SK-N-SH (cell line): ENCODE measurements at regions not wholly inside any gene's neighbourhood (a gene's known extent, or its start where the extent isn't known, plus 50 kb on each side); places are given as distances from the start of the nearest gene placed in this dataset.

Source experiments
- CTCF ChIA-PET: fragments of 300-600, 350-600 bp; formaldehyde crosslinking; extraction: SDS; loops from one replicate; lab custom pipeline; 2021; lab: Yijun Ruan, JAX
- POLR2A ChIA-PET: fragments of 350-600 bp; sonication (Branson Sonifier 250); formaldehyde crosslinking; extraction: SDS; loops from one replicate; lab custom pipeline; 2020; ENCODE audit warnings: antibody characterized with exemption, inconsistent platforms; lab: Yijun Ruan, JAX
- DNase-seq: peaks from one replicate; pipeline ENCODE4 v3.0.0; 2012
- H2AFZ ChIP-seq: fragments of 200-600 bp; sonication (generic); 2 replicates; pipeline ENCODE4 v1.8.1; 2016; ENCODE audit warnings: antibody characterized with exemption, mild to moderate bottlenecking, low read depth
- H3F3A ChIP-seq: fragments of 200-600 bp; sonication (generic); replicated peaks from 2 replicates; pipeline ENCODE3; 2016; ENCODE audit warnings: antibody characterized with exemption, mild to moderate bottlenecking; ENCODE audit not compliant: insufficient read depth
- H3K27ac ChIP-seq, 2 experiments: fragments of 200-500 bp in 1 of 2; fragments of 200-600 bp in 1 of 2; sonication (Bioruptor generic) in 1 of 2; sonication (generic), shearing (Covaris generic) in 1 of 2; 2 replicates each; pipeline versions ENCODE4 v1.5.1 to v1.6.1; 2014 to 2016; ENCODE audit warnings: low read depth in 2 of 2, inconsistent platforms in 1 of 2, low read length in 1 of 2, mild to moderate bottlenecking in 1 of 2, mixed read lengths in 1 of 2
- H3K27me3 ChIP-seq: fragments of 200-600 bp; sonication (generic), shearing (Covaris generic); 2 replicates; pipeline ENCODE4 v1.6.1; 2016; ENCODE audit warnings: mixed run types; ENCODE audit not compliant: insufficient read depth
- H3K36me3 ChIP-seq, 2 experiments: fragments of 200-500 bp in 1 of 2; fragments of 200-600 bp in 1 of 2; sonication (Bioruptor generic) in 1 of 2; sonication (generic) in 1 of 2; replicated peaks in 1 of 2; 2 replicates each; pipeline versions ENCODE3 to v1.5.1; 2014 to 2016; ENCODE audit warnings: low read length in 1 of 2, mild to moderate bottlenecking in 1 of 2; ENCODE audit not compliant: insufficient read depth in 2 of 2, control insufficient read depth in 1 of 2
- H3K4me1 ChIP-seq, 2 experiments: fragments of 200-500 bp in 1 of 2; fragments of 200-600 bp in 1 of 2; sonication (Bioruptor generic) in 1 of 2; sonication (generic), shearing (Covaris generic) in 1 of 2; 2 replicates each; pipeline versions ENCODE4 v1.5.1 to v1.6.1; 2014 to 2016; ENCODE audit warnings: low read depth in 1 of 2, low read length in 1 of 2, mixed run types in 1 of 2; ENCODE audit not compliant: insufficient read depth in 2 of 2, control insufficient read depth in 1 of 2
- H3K4me2 ChIP-seq: fragments of 200-600 bp; sonication (generic), shearing (Covaris generic); 2 replicates; pipeline ENCODE4 v1.6.1; 2017; ENCODE audit warnings: mixed run types
- H3K4me3 ChIP-seq, 2 experiments: fragments of 200-500 bp in 1 of 2; fragments of 200-600 bp in 1 of 2; sonication (Bioruptor generic) in 1 of 2; sonication (generic), shearing (Covaris generic) in 1 of 2; 2 replicates each; pipeline versions ENCODE4 v1.5.1 to v1.8.1; 2014 to 2016; ENCODE audit warnings: low read depth in 2 of 2, inconsistent platforms in 1 of 2, low read length in 1 of 2, mild to moderate bottlenecking in 1 of 2, mixed read lengths in 1 of 2, moderate library complexity in 1 of 2
- H3K79me2 ChIP-seq: fragments of 200-600 bp; sonication (generic); 2 replicates; pipeline ENCODE4 v1.8.1; 2017; ENCODE audit warnings: mild to moderate bottlenecking; ENCODE audit not compliant: insufficient read depth
- H3K9ac ChIP-seq: fragments of 200-600 bp; sonication (generic); 2 replicates; pipeline ENCODE4 v1.6.1; 2017; ENCODE audit warnings: mixed run types
- H3K9me2 ChIP-seq: fragments of 200-600 bp; sonication (generic); 2 replicates; pipeline ENCODE4 v1.6.1; 2017; ENCODE audit warnings: mixed run types
- H3K9me3 ChIP-seq: fragments of 200-600 bp; sonication (generic); 2 replicates; pipeline ENCODE4 v1.6.1; 2017; ENCODE audit warnings: mixed run types, mild to moderate bottlenecking, moderate library complexity
- H4K20me1 ChIP-seq: fragments of 200-600 bp; sonication (generic); 2 replicates; pipeline ENCODE4 v1.6.1; 2017; ENCODE audit warnings: mild to moderate bottlenecking, mixed run types; ENCODE audit not compliant: insufficient read depth
- CHD2 ChIP-seq: fragments of 150-350 bp; IDR thresholded peaks from 2 replicates; pipeline ENCODE4 v1.6.1; 2018; ENCODE audit warnings: low read length; ENCODE audit not compliant: partially characterized antibody
- EP300 ChIP-seq, 2 experiments: IDR thresholded peaks; 2 replicates each; pipeline versions ENCODE4 v1.4.0 to v1.6.1; 2012; ENCODE audit warnings: borderline replicate concordance in 1 of 2, low read depth in 1 of 2, low read length in 1 of 2
- EZH2phosphoT487 ChIP-seq: fragments of 200-600 bp; sonication (generic); IDR thresholded peaks from 2 replicates; pipeline ENCODE4 v1.6.1; 2017; ENCODE audit warnings: low read depth, mixed run types, mild to moderate bottlenecking, antibody characterized with exemption, moderate library complexity, borderline replicate concordance
- FOXJ3 ChIP-seq: sonication (generic); formaldehyde crosslinking; IDR thresholded peaks from 2 replicates; pipeline ENCODE4 v1.5.1; 2020; ENCODE audit warnings: mild to moderate bottlenecking, missing genetic modification reagents
- FOXM1 ChIP-seq: IDR thresholded peaks from 2 replicates; pipeline ENCODE4 v1.4.0; 2012; ENCODE audit warnings: low read depth, mild to moderate bottlenecking
- GABPA ChIP-seq: IDR thresholded peaks from 2 replicates; pipeline ENCODE4 v1.4.0; 2012; ENCODE audit warnings: low read depth, mild to moderate bottlenecking
- GATA2 ChIP-seq: sonication (generic); formaldehyde crosslinking; IDR thresholded peaks from 2 replicates; pipeline ENCODE4 v1.5.0; 2020; ENCODE audit warnings: mild to moderate bottlenecking, missing genetic modification reagents
- POLR2AphosphoS5 ChIP-seq: IDR thresholded peaks from 2 replicates; pipeline ENCODE4 v1.6.1; 2012; ENCODE audit warnings: low read depth, low read length
- RCOR1 ChIP-seq: fragments of 150-350 bp; IDR thresholded peaks from 2 replicates; pipeline ENCODE4 v1.6.1; 2017; ENCODE audit warnings: antibody characterized with exemption, low read length
- RFX5 ChIP-seq: IDR thresholded peaks from 2 replicates; pipeline ENCODE4 v1.6.1; 2012; ENCODE audit warnings: mild to moderate bottlenecking, improper control_type of control experiment, low read length
- RXRA ChIP-seq: IDR thresholded peaks from 2 replicates; pipeline ENCODE4 v1.4.0; 2012; ENCODE audit warnings: low read depth, mild to moderate bottlenecking, borderline replicate concordance
- TAF1 ChIP-seq: IDR thresholded peaks from 2 replicates; pipeline ENCODE4 v1.6.1; 2012; ENCODE audit warnings: low read depth, mild to moderate bottlenecking, low read length, moderate library complexity, borderline replicate concordance
- TCF12 ChIP-seq: IDR thresholded peaks from 2 replicates; pipeline ENCODE4 v1.4.0; 2012
- WGBS: methylation state at CpG from one replicate; pipeline ENCODE4 v1.1.6; 2017; ENCODE audit warnings: low lambda C conversion rate; 5-methylcytosine and 5-hydroxymethylcytosine counted together
- TF ChIP-seq, protein P1 (sequence below): fragments of 200-600 bp; sonication (generic); IDR thresholded peaks from 2 replicates; pipeline ENCODE4 v1.6.1; 2017; ENCODE audit warnings: antibody characterized with exemption, mild to moderate bottlenecking, moderate library complexity
- TF ChIP-seq, protein P2 (sequence below): IDR thresholded peaks from 2 replicates; pipeline ENCODE4 v1.4.0; 2012; ENCODE audit warnings: low read depth

DNA sequence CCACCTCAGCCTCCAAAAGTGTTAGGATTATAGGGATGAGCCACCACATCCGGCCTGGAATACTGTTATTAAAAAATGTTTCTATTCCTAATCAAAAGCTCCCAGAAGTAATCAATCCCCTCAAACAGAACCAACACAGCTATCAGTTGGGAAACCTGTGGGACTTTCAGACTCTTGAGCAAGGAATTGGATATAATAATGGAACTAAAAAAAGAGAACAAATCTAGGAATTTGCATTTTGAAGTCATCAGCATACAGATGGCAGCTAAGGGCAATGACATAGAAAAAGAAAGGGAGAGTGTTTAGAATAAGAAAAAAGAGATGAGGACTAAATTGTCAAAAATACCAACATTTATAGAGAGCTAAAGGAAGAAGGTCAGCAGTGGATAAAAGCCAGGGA is 54.7 kb upstream of the AMN1 start:
- Histone ChIP-seq H3K4me2 (no peak overlapping the region), H3F3A (no peaks in the 10 kb centered on the region), H3K27ac (no peak overlapping the region), H3K79me2 (no peaks in the 10 kb centered on the region), H4K20me1 (no peaks in the 10 kb centered on the region), H3K9me3 (no peaks in the 10 kb centered on the region), H3K4me1 (no peaks in the 10 kb centered on the region), H3K4me3 (no peak overlapping the region), H3K9me2 (no peaks in the 10 kb centered on the region), H3K36me3 (no peaks in the 10 kb centered on the region), H3K27me3 (no peaks in the 10 kb centered on the region), H3K9ac (no peak overlapping the region), H2AFZ (no peak overlapping the region)
- 50% methylated on average over 1 of the region's 1 CpG for WGBS
- no peak for DNase-seq
- ChIA-PET CTCF (no interaction called here), POLR2A (no interaction called here)
- TF ChIP-seq, protein P1, sequence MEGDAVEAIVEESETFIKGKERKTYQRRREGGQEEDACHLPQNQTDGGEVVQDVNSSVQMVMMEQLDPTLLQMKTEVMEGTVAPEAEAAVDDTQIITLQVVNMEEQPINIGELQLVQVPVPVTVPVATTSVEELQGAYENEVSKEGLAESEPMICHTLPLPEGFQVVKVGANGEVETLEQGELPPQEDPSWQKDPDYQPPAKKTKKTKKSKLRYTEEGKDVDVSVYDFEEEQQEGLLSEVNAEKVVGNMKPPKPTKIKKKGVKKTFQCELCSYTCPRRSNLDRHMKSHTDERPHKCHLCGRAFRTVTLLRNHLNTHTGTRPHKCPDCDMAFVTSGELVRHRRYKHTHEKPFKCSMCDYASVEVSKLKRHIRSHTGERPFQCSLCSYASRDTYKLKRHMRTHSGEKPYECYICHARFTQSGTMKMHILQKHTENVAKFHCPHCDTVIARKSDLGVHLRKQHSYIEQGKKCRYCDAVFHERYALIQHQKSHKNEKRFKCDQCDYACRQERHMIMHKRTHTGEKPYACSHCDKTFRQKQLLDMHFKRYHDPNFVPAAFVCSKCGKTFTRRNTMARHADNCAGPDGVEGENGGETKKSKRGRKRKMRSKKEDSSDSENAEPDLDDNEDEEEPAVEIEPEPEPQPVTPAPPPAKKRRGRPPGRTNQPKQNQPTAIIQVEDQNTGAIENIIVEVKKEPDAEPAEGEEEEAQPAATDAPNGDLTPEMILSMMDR = no peak
- TF ChIP-seq GABPA = no peak

DNA sequence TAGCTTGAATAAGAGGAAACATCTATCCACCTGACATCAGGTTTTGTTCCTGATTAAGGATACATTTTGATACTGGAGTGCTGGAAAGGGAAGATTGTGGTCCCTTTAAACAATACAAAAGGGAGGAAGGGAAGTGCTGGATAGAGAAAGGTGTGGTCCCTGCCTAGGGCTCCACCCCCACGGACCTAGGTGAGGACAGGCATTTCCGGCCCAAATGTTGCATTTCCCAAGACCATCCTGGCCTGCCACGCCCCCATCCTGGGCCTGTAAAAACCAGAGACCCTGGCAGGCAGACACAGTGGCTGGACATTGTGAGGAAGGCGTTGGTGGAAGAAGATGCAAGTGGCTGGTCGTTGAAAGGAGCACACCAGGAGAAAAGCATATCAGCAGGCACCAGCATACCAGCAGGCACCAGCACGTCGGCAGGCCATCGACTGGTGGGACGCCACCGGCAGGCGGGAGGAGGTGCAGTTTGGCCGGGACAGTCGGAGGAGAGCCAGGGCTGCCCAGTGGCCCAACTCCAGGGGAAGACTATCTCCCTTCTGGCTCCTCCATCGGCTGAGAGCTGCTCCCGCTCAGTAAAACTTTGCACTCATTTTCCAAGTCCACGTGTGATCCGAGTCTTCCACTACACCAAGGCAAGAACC is 53.2 kb upstream of the AMN1 start:
- 68% methylated on average over 16 of the region's 17 CpGs for WGBS
- no peak overlapping the region for H2AFZ ChIP-seq
- H3K9ac ChIP-seq = no peak overlapping the region
- H3K9me2 ChIP-seq = no peaks in the 10 kb centered on the region
- no peak for DNase-seq
- H3K27me3 ChIP-seq = no peaks in the 10 kb centered on the region
- no peaks in the 10 kb centered on the region for H3F3A ChIP-seq
- no peaks in the 10 kb centered on the region for H3K4me1 ChIP-seq
- no peak overlapping the region for H3K4me3 ChIP-seq
- no peaks in the 10 kb centered on the region for H3K36me3 ChIP-seq
- H3K9me3 ChIP-seq = no peaks in the 10 kb centered on the region
- TF ChIP-seq EP300 (IDR thresholded peaks at IDR 0.05; ENCODE audit: borderline replicate concordance in 1 of 2, low read depth in 1 of 2, low read length in 1 of 2) = no peak
- TF ChIP-seq, protein P1 = no peak
- H3K79me2 ChIP-seq = no peaks in the 10 kb centered on the region
- POLR2A ChIA-PET = no interaction called here
- no peak overlapping the region for H3K4me2 ChIP-seq
- H3K27ac ChIP-seq = no peak overlapping the region
- no peaks in the 10 kb centered on the region for H4K20me1 ChIP-seq
- CTCF ChIA-PET = no interaction called here

DNA sequence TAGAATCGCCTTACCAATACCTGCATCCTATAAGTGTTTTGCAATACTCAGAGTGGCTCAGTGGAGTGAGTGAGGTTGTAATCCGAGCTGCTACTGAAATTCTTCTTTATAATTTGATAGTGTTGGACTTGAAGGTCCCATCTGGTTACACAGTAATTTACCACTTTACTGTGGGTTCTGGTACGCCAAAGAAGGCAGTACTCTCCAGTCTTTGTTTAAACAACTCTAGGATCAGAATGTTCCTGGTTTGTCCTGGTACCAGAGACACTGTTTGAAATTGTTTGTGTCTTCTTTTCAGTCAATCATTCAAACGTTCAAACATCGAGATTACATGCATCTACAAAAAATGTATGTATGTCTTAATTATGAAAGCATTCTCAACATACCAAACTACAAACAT is 51.3 kb upstream of the AMN1 start:
- Histone ChIP-seq H3K9me2 (no peaks in the 10 kb centered on the region), H3K9me3 (no peaks in the 10 kb centered on the region), H3K36me3 (no peaks in the 10 kb centered on the region), H3K4me2 (no peak overlapping the region), H2AFZ (no peak overlapping the region), H3K79me2 (no peaks in the 10 kb centered on the region), H3K4me1 (no peaks in the 10 kb centered on the region), H3K27ac (no peak overlapping the region), H3K27me3 (no peaks in the 10 kb centered on the region), H3K9ac (no peak overlapping the region)
- CTCF ChIA-PET = no interaction called here
- TF ChIP-seq RXRA = no peak
- no peak for TF ChIP-seq TAF1
- no peak for TF ChIP-seq GATA2 (CRISPR knock-in tag)
- no peak for TF ChIP-seq EZH2phosphoT487
- no peak for TF ChIP-seq CHD2
- TF ChIP-seq RCOR1 = no peak
- TF ChIP-seq FOXJ3 (CRISPR knock-in tag) = no peak
- TF ChIP-seq, protein P1 = no peak
- TF ChIP-seq, protein P2, sequence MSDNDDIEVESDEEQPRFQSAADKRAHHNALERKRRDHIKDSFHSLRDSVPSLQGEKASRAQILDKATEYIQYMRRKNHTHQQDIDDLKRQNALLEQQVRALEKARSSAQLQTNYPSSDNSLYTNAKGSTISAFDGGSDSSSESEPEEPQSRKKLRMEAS = no peak
- no peak for TF ChIP-seq GABPA
- no peak for TF ChIP-seq TCF12
- no peak for TF ChIP-seq RFX5
- TF ChIP-seq FOXM1 = no peak
- TF ChIP-seq POLR2AphosphoS5 = no peak
- TF ChIP-seq, all 33 proteins: peak for 0
- 55% methylated on average over 5 of the region's 5 CpGs for WGBS
- POLR2A ChIA-PET = no interaction called here
- no peak for DNase-seq
- Histone ChIP-seq H3F3A (no peaks in the 10 kb centered on the region), H3K4me3 (no peak overlapping the region), H4K20me1 (no peaks in the 10 kb centered on the region)
